H9 (cell line): ENCODE measurements at regions not wholly inside any gene's neighbourhood (a gene's known extent, or its start where the extent isn't known, plus 50 kb on each side); places are given as distances from the start of the nearest gene placed in this dataset.

ENCODE experiments used
- DNase-seq: peaks from one replicate; pipeline ENCODE4 v3.0.0-alpha.2; 2017
- H2AFZ ChIP-seq: one replicate; pipeline ENCODE4 v1.6.1; 2013; ENCODE audit warnings: mild to moderate bottlenecking, low read length, control low read depth, moderate library complexity
- H2AK5ac ChIP-seq: 2 replicates; pipeline ENCODE4 v1.6.1; 2013; ENCODE audit warnings: low read length, control low read depth, mixed read lengths; ENCODE audit not compliant: insufficient read length
- H2BK120ac ChIP-seq: one replicate; pipeline ENCODE4 v1.6.1; 2013; ENCODE audit warnings: low read depth, mild to moderate bottlenecking, low read length, control low read depth, inconsistent platforms; ENCODE audit not compliant: poor library complexity, severe bottlenecking
- H2BK12ac ChIP-seq: 2 replicates; pipeline ENCODE4 v1.6.1; 2013; ENCODE audit warnings: low read length, control low read depth, mixed read lengths, low read depth; ENCODE audit not compliant: insufficient read length
- H2BK15ac ChIP-seq: 2 replicates; pipeline ENCODE4 v1.6.1; 2013; ENCODE audit warnings: low read depth, low read length, control low read depth
- H2BK20ac ChIP-seq: one replicate; pipeline ENCODE4 v1.6.1; 2013; ENCODE audit warnings: low read depth, mild to moderate bottlenecking, low read length, control low read depth, inconsistent platforms; ENCODE audit not compliant: poor library complexity, severe bottlenecking
- H2BK5ac ChIP-seq: 2 replicates; pipeline ENCODE4 v1.6.1; 2013; ENCODE audit warnings: low read length, control low read depth, mixed read lengths; ENCODE audit not compliant: insufficient read length
- H3K14ac ChIP-seq: 2 replicates; pipeline ENCODE4 v1.6.1; 2013; ENCODE audit warnings: low read length, control low read depth; ENCODE audit not compliant: insufficient read depth
- H3K18ac ChIP-seq: 2 replicates; pipeline ENCODE4 v1.6.1; 2013; ENCODE audit warnings: low read depth, mild to moderate bottlenecking, mixed read lengths, low read length, control low read depth; ENCODE audit not compliant: insufficient read length
- H3K23ac ChIP-seq: 2 replicates; pipeline ENCODE4 v1.6.1; 2013; ENCODE audit warnings: low read length, control low read depth, mixed read lengths, low read depth; ENCODE audit not compliant: insufficient read length
- H3K23me2 ChIP-seq: 2 replicates; pipeline ENCODE4 v1.6.1; 2013; ENCODE audit warnings: low read depth, mild to moderate bottlenecking, mixed read lengths, low read length, control low read depth; ENCODE audit not compliant: insufficient read length, poor library complexity, severe bottlenecking
- H3K27ac ChIP-seq: 2 replicates; pipeline ENCODE4 v1.5.1; 2013; ENCODE audit warnings: low read length, control low read depth, mixed read lengths, low read depth; ENCODE audit not compliant: insufficient read length
- H3K27me3 ChIP-seq: 2 replicates; pipeline ENCODE4 v1.6.1; 2013; ENCODE audit warnings: low read length, control low read depth, inconsistent platforms; ENCODE audit not compliant: insufficient read depth
- H3K4ac ChIP-seq: 2 replicates; pipeline ENCODE4 v1.6.1; 2013; ENCODE audit warnings: low read depth, mild to moderate bottlenecking, control low read depth, inconsistent platforms, low read length, moderate library complexity
- H3K4me1 ChIP-seq: 2 replicates; pipeline ENCODE4 v1.6.1; 2013; ENCODE audit warnings: low read length, control low read depth, inconsistent platforms; ENCODE audit not compliant: insufficient read depth
- H3K4me2 ChIP-seq: 2 replicates; pipeline ENCODE4 v1.6.1; 2013; ENCODE audit warnings: low read length, control low read depth, mixed read lengths; ENCODE audit not compliant: insufficient read length, insufficient read depth
- H3K56ac ChIP-seq: 2 replicates; pipeline ENCODE4 v1.6.1; 2013; ENCODE audit warnings: low read depth, mild to moderate bottlenecking, mixed read lengths, low read length, control low read depth; ENCODE audit not compliant: insufficient read length
- H3K79me1 ChIP-seq: 2 replicates; pipeline ENCODE4 v1.6.1; 2013; ENCODE audit warnings: low read depth, mild to moderate bottlenecking, moderate library complexity, low read length, control low read depth, inconsistent platforms; ENCODE audit not compliant: insufficient read depth, poor library complexity, severe bottlenecking
- H3K79me2 ChIP-seq: 2 replicates; pipeline ENCODE4 v1.6.1; 2013; ENCODE audit warnings: low read length, control low read depth, inconsistent platforms; ENCODE audit not compliant: insufficient read depth
- H3K9ac ChIP-seq: 2 replicates; pipeline ENCODE4 v1.6.1; 2013; ENCODE audit warnings: low read length, control low read depth, mixed read lengths; ENCODE audit not compliant: insufficient read length; ENCODE audit errors: extremely low read depth
- H3K9me3 ChIP-seq: one replicate; pipeline ENCODE4 v1.6.1; 2013; ENCODE audit warnings: low read depth, low read length, inconsistent platforms; ENCODE audit not compliant: control insufficient read depth
- H3T11ph ChIP-seq: one replicate; pipeline ENCODE4 v1.6.1; 2013; ENCODE audit warnings: mild to moderate bottlenecking, low read length, control low read depth, inconsistent platforms
- H4K20me1 ChIP-seq: one replicate; pipeline ENCODE4 v1.6.1; 2013; ENCODE audit not compliant: control insufficient read depth, insufficient read length, insufficient read depth
- H4K5ac ChIP-seq: 2 replicates; pipeline ENCODE4 v1.6.1; 2013; ENCODE audit warnings: low read depth, mild to moderate bottlenecking, mixed read lengths, low read length, control low read depth; ENCODE audit not compliant: insufficient read length
- H4K8ac ChIP-seq: replicated peaks from 2 replicates; pipeline ENCODE4 v1.6.1; 2013; ENCODE audit warnings: low read length, control low read depth, mixed read lengths, low read depth; ENCODE audit not compliant: insufficient read length
- H4K91ac ChIP-seq: 2 replicates; pipeline ENCODE4 v1.6.1; 2013; ENCODE audit warnings: low read depth, mild to moderate bottlenecking, moderate library complexity, mixed read lengths, low read length, control low read depth; ENCODE audit not compliant: insufficient read length
- H3K27ac Mint-ChIP-seq, 3 experiments: 2 replicates in 2 of 3; 3 replicates in 1 of 3; pipeline ENCODE4 v1.8.0; 2020 to 2021; ENCODE audit warnings: mixed read lengths in 3 of 3, mild to moderate bottlenecking in 1 of 3, moderate library complexity in 1 of 3
- H3K27me3 Mint-ChIP-seq: 2 replicates; pipeline ENCODE4 v1.8.0; 2021; ENCODE audit warnings: low read depth, mild to moderate bottlenecking, moderate library complexity, mixed read lengths
- H3K36me3 Mint-ChIP-seq, 3 experiments: 2 replicates in 2 of 3; 3 replicates in 1 of 3; pipeline ENCODE4 v1.8.0; 2020 to 2021; ENCODE audit warnings: low read depth in 3 of 3, mixed read lengths in 3 of 3; ENCODE audit not compliant: insufficient read depth in 1 of 3
- H3K4me1 Mint-ChIP-seq, 2 experiments: 2 replicates each; pipeline ENCODE4 v1.8.0; 2020; ENCODE audit warnings: mixed read lengths in 2 of 2
- H3K4me3 Mint-ChIP-seq, 2 experiments: 2 replicates in 1 of 2; 3 replicates in 1 of 2; pipeline ENCODE4 v1.8.0; 2020 to 2021; ENCODE audit warnings: mild to moderate bottlenecking in 2 of 2, mixed read lengths in 2 of 2, moderate library complexity in 1 of 2
- H3K9me3 Mint-ChIP-seq, 2 experiments: 2 replicates in 1 of 2; 3 replicates in 1 of 2; pipeline ENCODE4 v1.8.0; 2020; ENCODE audit warnings: mild to moderate bottlenecking in 2 of 2, mixed read lengths in 2 of 2, moderate library complexity in 1 of 2
- WGBS: extraction: QIAGEN DNeasy Blood & Tissue Kit; methylation state at CpG from one replicate; pipeline ENCODE4 v1.1.7; 2013; ENCODE audit warnings: missing lambda C conversion rate, low lambda C conversion rate, mixed read lengths; ENCODE audit not compliant: insufficient read length; ENCODE audit errors: extremely low coverage; 5-methylcytosine and 5-hydroxymethylcytosine counted together
- TF ChIP-seq, protein P1 (sequence below): fragments of 200-600 bp; sonication (generic); conservative IDR thresholded peaks from 3 replicates; pipeline ENCODE4 v1.8.0; 2021; ENCODE audit warnings: antibody characterized with exemption, mild to moderate bottlenecking

DNA sequence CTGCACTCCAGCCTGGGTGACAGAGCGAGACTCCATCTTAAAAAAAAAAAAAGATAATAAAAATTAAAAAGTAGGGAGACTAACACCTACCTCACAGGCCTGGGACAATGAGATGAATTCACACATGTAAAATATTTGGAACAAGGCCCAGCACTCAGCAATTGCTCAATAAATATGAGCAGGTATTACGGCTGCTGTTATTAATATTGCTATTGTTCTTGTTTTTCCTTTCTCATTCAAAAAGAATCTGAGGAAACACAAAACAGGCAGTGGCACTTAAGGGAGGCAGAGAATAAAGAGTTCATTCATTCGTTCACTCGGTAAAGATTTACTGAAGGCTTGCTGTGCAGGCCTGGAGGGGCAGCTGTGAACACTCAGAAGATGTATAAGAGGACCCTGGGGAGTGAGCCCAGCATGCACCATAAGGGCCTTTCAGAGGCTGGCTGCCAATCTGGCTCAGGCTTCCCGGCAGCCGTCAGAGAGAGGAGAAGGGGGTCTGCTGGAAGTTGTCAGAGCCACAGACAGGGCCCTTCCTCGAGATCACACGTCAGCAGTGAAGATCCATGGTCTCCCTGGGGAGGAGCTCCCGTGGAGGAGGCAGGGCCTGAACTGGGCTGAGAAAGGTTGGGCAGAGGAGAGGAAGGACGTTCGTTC, 51.6 kb upstream of the TCF20 start:
- H3K4me1 Mint-ChIP-seq, result peaks cover 47 to 52% of the 10 kb centered on the region in 2 experiments
- H3K36me3 Mint-ChIP-seq, result peaks cover 0 to 18% (median 4%) of the 10 kb centered on the region in 3 experiments; a peak in 5 of 7 replicates
- Histone ChIP-seq H3K9ac (no peak overlapping the region), H2BK5ac (no peak overlapping the region), H4K5ac (no peak overlapping the region), H3K4me2 (no peak overlapping the region), H4K91ac (no peak overlapping the region), H2BK15ac (no peak overlapping the region), H3K27ac (no peak overlapping the region), H4K20me1 (no peaks in the 10 kb centered on the region), H2BK12ac (no peak overlapping the region), H2BK120ac (no peak overlapping the region), H3T11ph (no peak overlapping the region), H2BK20ac (no peak overlapping the region), H3K23me2 (no peaks in the 10 kb centered on the region), H3K23ac (no peak overlapping the region), H3K27me3 (no peaks in the 10 kb centered on the region), H3K18ac (no peak overlapping the region), H4K8ac (no peak overlapping the region), H2AK5ac (no peak overlapping the region), H3K79me2 (no peaks in the 10 kb centered on the region; the same call in 1 of the 2 replicates), H3K14ac (no peak overlapping the region), H3K9me3 (no peaks in the 10 kb centered on the region), H3K56ac (no peak overlapping the region), H3K79me1 (no peaks in the 10 kb centered on the region), H3K4me1 (peaks cover 5% of the 10 kb centered on the region; the same call in 1 of the 2 replicates), H3K4ac (no peak overlapping the region), H2AFZ (no peak overlapping the region)
- TF ChIP-seq, protein P1, sequence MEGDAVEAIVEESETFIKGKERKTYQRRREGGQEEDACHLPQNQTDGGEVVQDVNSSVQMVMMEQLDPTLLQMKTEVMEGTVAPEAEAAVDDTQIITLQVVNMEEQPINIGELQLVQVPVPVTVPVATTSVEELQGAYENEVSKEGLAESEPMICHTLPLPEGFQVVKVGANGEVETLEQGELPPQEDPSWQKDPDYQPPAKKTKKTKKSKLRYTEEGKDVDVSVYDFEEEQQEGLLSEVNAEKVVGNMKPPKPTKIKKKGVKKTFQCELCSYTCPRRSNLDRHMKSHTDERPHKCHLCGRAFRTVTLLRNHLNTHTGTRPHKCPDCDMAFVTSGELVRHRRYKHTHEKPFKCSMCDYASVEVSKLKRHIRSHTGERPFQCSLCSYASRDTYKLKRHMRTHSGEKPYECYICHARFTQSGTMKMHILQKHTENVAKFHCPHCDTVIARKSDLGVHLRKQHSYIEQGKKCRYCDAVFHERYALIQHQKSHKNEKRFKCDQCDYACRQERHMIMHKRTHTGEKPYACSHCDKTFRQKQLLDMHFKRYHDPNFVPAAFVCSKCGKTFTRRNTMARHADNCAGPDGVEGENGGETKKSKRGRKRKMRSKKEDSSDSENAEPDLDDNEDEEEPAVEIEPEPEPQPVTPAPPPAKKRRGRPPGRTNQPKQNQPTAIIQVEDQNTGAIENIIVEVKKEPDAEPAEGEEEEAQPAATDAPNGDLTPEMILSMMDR, result no peak
- WGBS, result no CpG with 5 or more reads among the region's 11 CpGs
- H3K4me3 Mint-ChIP-seq, result peak overlapping the region in 1 of 2 experiments; percentile 2; a peak in 1 of 5 replicates
- peak overlapping the region in 2 of 3 experiments; percentile 35 to 36; a peak in 2 of 7 replicates for H3K27ac Mint-ChIP-seq
- peaks cover under 1% of the 10 kb centered on the region; the same call in 1 of the 2 replicates for H3K27me3 Mint-ChIP-seq
- DNase-seq, result no peak
- peaks cover 0 to 8% of the 10 kb centered on the region in 2 experiments; a peak in 2 of 5 replicates for H3K9me3 Mint-ChIP-seq
